HepG2 (cell line): ENCODE measurements at regions not wholly inside any gene's neighbourhood (a gene's known extent, or its start where the extent isn't known, plus 50 kb on each side); places are given as distances from the start of the nearest gene placed in this dataset.

Experiments used
- ATAC-seq: fragments of 200-7000 bp; cut with Tn5 transposase; 3 replicates; pipeline ENCODE4 v1.9.1; 2020; ENCODE audit warnings: mild to moderate bottlenecking, moderate library complexity
- BruUV-seq: library from RNA; stranded (reverse); fragments of 400-500 nt; replicated peaks from 2 replicates; lab custom pipeline; 2021; lab: Mats Ljungman, UMichigan
- CTCF ChIA-PET: fragments of 300-600 bp; formaldehyde crosslinking; extraction: SDS; loops from one replicate; lab custom pipeline; 2021; ENCODE audit warnings: low total read pairs, inconsistent platforms, low intra/inter-chr PET ratio; lab: Yijun Ruan, JAX
- POLR2A ChIA-PET: fragments of 350-600 bp; sonication (Branson Sonifier 250); formaldehyde crosslinking; loops from one replicate; lab custom pipeline; 2020; ENCODE audit warnings: antibody characterized with exemption, inconsistent platforms; lab: Yijun Ruan, JAX
- DNase-seq: peaks from one replicate; pipeline ENCODE4 v3.0.0-alpha.2; 2015; ENCODE audit warnings: low spot score
- FAIRE-seq: peaks from 3 replicates; lab custom pipeline; 2011; peaks lifted over from hg19 to GRCh38; lab: Jason Lieb, UNC
- H2AFZ ChIP-seq: one replicate; pipeline ENCODE4 v1.6.1; 2011; ENCODE audit warnings: low read length, inconsistent platforms
- H3K27ac ChIP-seq: fragments of 300-600 bp; 3 replicates; pipeline ENCODE4 v1.8.0; 2011; ENCODE audit warnings: mixed run types, mild to moderate bottlenecking, mixed read lengths, low read length, inconsistent platforms; ENCODE audit not compliant: insufficient read depth; ENCODE audit errors: extremely low read length
- H3K27me3 ChIP-seq, 2 experiments: fragments of 200-600 bp in 1 of 2; 2 replicates in 1 of 2; 3 replicates in 1 of 2; pipeline versions ENCODE4 v1.6.0 to v1.8.0; 2011; ENCODE audit warnings: low read length in 2 of 2, mild to moderate bottlenecking in 2 of 2, moderate library complexity in 2 of 2, inconsistent platforms in 1 of 2; ENCODE audit not compliant: insufficient read depth in 2 of 2, control insufficient read depth in 1 of 2
- H3K36me3 ChIP-seq, 2 experiments: fragments of 200-600 bp in 1 of 2; replicated peaks in 1 of 2; 2 replicates in 1 of 2; 3 replicates in 1 of 2; pipeline versions ENCODE4 v1.5.1 to v1.8.0; 2011; ENCODE audit warnings: low read length in 2 of 2, inconsistent platforms in 1 of 2; ENCODE audit not compliant: insufficient read depth in 2 of 2, control insufficient read depth in 1 of 2
- H3K4me1 ChIP-seq: 2 replicates; pipeline ENCODE4 v1.5.1; 2012; ENCODE audit warnings: low read length, inconsistent platforms; ENCODE audit not compliant: insufficient read depth
- H3K4me2 ChIP-seq: 2 replicates; pipeline ENCODE4 v1.6.0; 2011; ENCODE audit warnings: low read depth, low read length, inconsistent platforms
- H3K4me3 ChIP-seq, 3 experiments: fragments of 200-600 bp in 1 of 3; sonication (generic), shearing (Covaris generic) in 1 of 3; replicated peaks in 1 of 3; 2 replicates each; pipeline ENCODE4 v1.5.1; 2011 to 2016; ENCODE audit warnings: low read length in 3 of 3, inconsistent platforms in 2 of 3, low read depth in 2 of 3, mild to moderate bottlenecking in 2 of 3, control low read depth in 1 of 3, mixed read lengths in 1 of 3; ENCODE audit not compliant: insufficient read depth in 1 of 3
- H3K79me2 ChIP-seq: one replicate; pipeline ENCODE4 v1.6.1; 2011; ENCODE audit warnings: low read length, inconsistent platforms; ENCODE audit not compliant: insufficient read depth
- H3K9ac ChIP-seq: 2 replicates; pipeline ENCODE4 v1.6.0; 2011; ENCODE audit warnings: mild to moderate bottlenecking, low read depth, low read length, inconsistent platforms; ENCODE audit not compliant: insufficient read depth
- H3K9me3 ChIP-seq: 2 replicates; pipeline ENCODE4 v1.5.1; 2012; ENCODE audit warnings: mild to moderate bottlenecking, low read length
- H4K20me1 ChIP-seq: 2 replicates; pipeline ENCODE4 v1.6.0; 2011; ENCODE audit warnings: inconsistent platforms, mild to moderate bottlenecking, low read length, moderate library complexity; ENCODE audit not compliant: insufficient read depth
- CREB1 ChIP-seq, 2 experiments: fragments of 450-650 bp in 1 of 2; IDR thresholded peaks; 2 replicates each; pipeline ENCODE4 v1.6.1; 2016 to 2017; ENCODE audit warnings: control low read depth in 1 of 2, mild to moderate bottlenecking in 1 of 2, missing compliant biosample characterization in 1 of 2, missing genetic modification characterization in 1 of 2
- FOXP4 ChIP-seq: sonication (generic); formaldehyde crosslinking; IDR thresholded peaks from 2 replicates; pipeline ENCODE4 v1.4.0; 2020; ENCODE audit warnings: missing genetic modification reagents
- KDM5B ChIP-seq: sonication (generic); formaldehyde crosslinking; IDR thresholded peaks from 2 replicates; pipeline ENCODE4 v1.4.0; 2020; ENCODE audit warnings: missing genetic modification reagents, mild to moderate bottlenecking, borderline replicate concordance
- MAFF ChIP-seq: IDR thresholded peaks from 2 replicates; pipeline ENCODE4 v1.6.1; 2011; ENCODE audit warnings: low read depth, low read length, improper control_type of control experiment
- SAFB2 ChIP-seq: sonication (generic); formaldehyde crosslinking; IDR thresholded peaks from 2 replicates; pipeline ENCODE4 v1.5.1; 2020; ENCODE audit warnings: missing genetic modification reagents, low read depth, mild to moderate bottlenecking, borderline replicate concordance
- ZNF12 ChIP-seq: sonication (generic); formaldehyde crosslinking; IDR thresholded peaks from 2 replicates; pipeline ENCODE4 v1.5.0; 2020; ENCODE audit warnings: missing genetic modification reagents
- ZNF205 ChIP-seq: IDR thresholded peaks from 2 replicates; pipeline ENCODE4 v1.6.1; 2018; ENCODE audit warnings: missing biosample characterization, missing genetic modification reagents
- ZNF234 ChIP-seq: sonication (generic); formaldehyde crosslinking; conservative IDR thresholded peaks from 2 replicates; pipeline ENCODE4 v1.5.1; 2020; ENCODE audit warnings: mild to moderate bottlenecking, missing genetic modification reagents
- ZNF749 ChIP-seq: sonication (generic); formaldehyde crosslinking; IDR thresholded peaks from 2 replicates; pipeline ENCODE4 v1.8.0; 2022; ENCODE audit warnings: mild to moderate bottlenecking, missing genetic modification reagents, moderate library complexity, borderline replicate concordance
- ZNF878 ChIP-seq: sonication (generic); formaldehyde crosslinking; IDR thresholded peaks from 2 replicates; pipeline ENCODE4 v1.8.1; 2023; ENCODE audit warnings: mild to moderate bottlenecking, missing genetic modification reagents, moderate library complexity
- WGBS: methylation state at CpG from one replicate; pipeline ENCODE4 v1.1.6; 2017; ENCODE audit warnings: low lambda C conversion rate; 5-methylcytosine and 5-hydroxymethylcytosine counted together
- in situ Hi-C: cut with HindIII; loops from 2 replicates; pipeline ENCODE4 v1.10.0; 2017; ENCODE audit warnings: low pct_unique_long_range_greater_than_20kb; ENCODE audit not compliant: extremely low pct_ligation_motif_present
- intact Hi-C: fragments of 100-400 bp; cut with micrococcal nuclease; formaldehyde crosslinking; loops from one replicate; pipeline ENCODE4 v1.10.0; 2022; ENCODE audit not compliant: unreplicated experiment
- TF ChIP-seq, protein P1 (sequence below): sonication (generic); formaldehyde crosslinking; IDR thresholded peaks from 2 replicates; pipeline ENCODE4 v1.8.0; 2022; ENCODE audit warnings: mild to moderate bottlenecking, missing genetic modification reagents, moderate library complexity
- TF ChIP-seq, protein P2 (sequence below): IDR thresholded peaks from 2 replicates; pipeline ENCODE4 v1.4.0; 2020; ENCODE audit warnings: mild to moderate bottlenecking, missing genetic modification reagents

DNA sequence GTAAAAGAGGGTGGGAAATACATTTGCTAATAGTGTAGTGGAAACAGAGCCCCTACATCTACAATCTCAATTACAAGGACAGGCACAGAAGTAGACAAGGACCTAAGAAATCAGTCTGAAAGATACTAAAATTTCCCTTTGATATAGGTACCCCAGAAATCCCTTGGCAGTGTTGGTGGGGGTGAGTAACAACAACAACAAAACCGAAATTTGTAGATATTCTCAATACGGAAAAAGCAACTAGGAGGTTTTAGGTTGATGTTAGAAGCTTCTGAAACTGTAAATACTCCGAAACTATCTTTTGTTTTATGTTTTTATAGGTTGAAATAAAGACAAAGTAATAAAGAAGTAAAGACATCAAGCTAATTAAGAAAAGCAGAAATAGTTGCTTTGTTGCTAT is 323.1 kb upstream of the CBLB start:
- H3K36me3 ChIP-seq, result no peaks in the 10 kb centered on the region
- no peaks in the 10 kb centered on the region for H3K9me3 ChIP-seq
- WGBS, result 2% methylated on average over 3 of the region's 3 CpGs
- no TSS peak for BruUV-seq
- ChIA-PET CTCF (no interaction called here), POLR2A (no interaction called here)
- H4K20me1 ChIP-seq, result no peaks in the 10 kb centered on the region
- intact Hi-C loops (no loop called here), in situ Hi-C loops (no loop called here)
- H3K4me3 ChIP-seq, result no peak overlapping the region
- H3K27ac ChIP-seq, result no peak overlapping the region
- DNase-seq, result no peak
- H2AFZ ChIP-seq, result no peak overlapping the region
- no peaks in the 10 kb centered on the region for H3K4me1 ChIP-seq
- H3K79me2 ChIP-seq, result no peaks in the 10 kb centered on the region
- H3K27me3 ChIP-seq, result no peaks in the 10 kb centered on the region
- ATAC-seq, result no peak
- FAIRE-seq, result no peak
- H3K9ac ChIP-seq, result no peak overlapping the region
- no peak overlapping the region for H3K4me2 ChIP-seq
- TF ChIP-seq ZNF749, result no peak
- TF ChIP-seq, protein P1, sequence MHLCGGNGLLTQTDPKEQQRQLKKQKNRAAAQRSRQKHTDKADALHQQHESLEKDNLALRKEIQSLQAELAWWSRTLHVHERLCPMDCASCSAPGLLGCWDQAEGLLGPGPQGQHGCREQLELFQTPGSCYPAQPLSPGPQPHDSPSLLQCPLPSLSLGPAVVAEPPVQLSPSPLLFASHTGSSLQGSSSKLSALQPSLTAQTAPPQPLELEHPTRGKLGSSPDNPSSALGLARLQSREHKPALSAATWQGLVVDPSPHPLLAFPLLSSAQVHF, result no peak

- no peak overlapping the region for H3K4me2 ChIP-seq
- no peaks in the 10 kb centered on the region for H3K4me1 ChIP-seq
- no peak for DNase-seq
- CTCF ChIA-PET, result no interaction called here
- POLR2A ChIA-PET, result no interaction called here
- no peaks in the 10 kb centered on the region for H3K36me3 ChIP-seq
- FAIRE-seq, result no peak
- no peaks in the 10 kb centered on the region for H4K20me1 ChIP-seq
- ATAC-seq, result no peak
- H3K9ac ChIP-seq, result no peak overlapping the region
- no peaks in the 10 kb centered on the region for H3K79me2 ChIP-seq
- no peak overlapping the region for H2AFZ ChIP-seq
- H3K9me3 ChIP-seq, result no peaks in the 10 kb centered on the region
- H3K4me3 ChIP-seq, result no peak overlapping the region
- in situ Hi-C loops (no loop called here), intact Hi-C loops (no loop called here)
- no peaks in the 10 kb centered on the region for H3K27me3 ChIP-seq
- 0% methylated on average over 2 of the region's 2 CpGs for WGBS
- no TSS peak for BruUV-seq
- no peak overlapping the region for H3K27ac ChIP-seq
- TF ChIP-seq ZNF205 (CRISPR knock-in tag) (no peak), ZNF12 (no peak), KDM5B (CRISPR knock-in tag) (no peak), CREB1 (IDR thresholded peaks at IDR 0.05) (no peak), CREB1 (CRISPR knock-in tag; IDR thresholded peaks at IDR 0.05) (no peak), MAFF (no peak), ZNF234 (CRISPR knock-in tag) (no peak), SAFB2 (CRISPR knock-in tag) (no peak), FOXP4 (CRISPR knock-in tag) (no peak), ZNF878 (CRISPR knock-in tag) (no peak)
- TF ChIP-seq, protein P2, sequence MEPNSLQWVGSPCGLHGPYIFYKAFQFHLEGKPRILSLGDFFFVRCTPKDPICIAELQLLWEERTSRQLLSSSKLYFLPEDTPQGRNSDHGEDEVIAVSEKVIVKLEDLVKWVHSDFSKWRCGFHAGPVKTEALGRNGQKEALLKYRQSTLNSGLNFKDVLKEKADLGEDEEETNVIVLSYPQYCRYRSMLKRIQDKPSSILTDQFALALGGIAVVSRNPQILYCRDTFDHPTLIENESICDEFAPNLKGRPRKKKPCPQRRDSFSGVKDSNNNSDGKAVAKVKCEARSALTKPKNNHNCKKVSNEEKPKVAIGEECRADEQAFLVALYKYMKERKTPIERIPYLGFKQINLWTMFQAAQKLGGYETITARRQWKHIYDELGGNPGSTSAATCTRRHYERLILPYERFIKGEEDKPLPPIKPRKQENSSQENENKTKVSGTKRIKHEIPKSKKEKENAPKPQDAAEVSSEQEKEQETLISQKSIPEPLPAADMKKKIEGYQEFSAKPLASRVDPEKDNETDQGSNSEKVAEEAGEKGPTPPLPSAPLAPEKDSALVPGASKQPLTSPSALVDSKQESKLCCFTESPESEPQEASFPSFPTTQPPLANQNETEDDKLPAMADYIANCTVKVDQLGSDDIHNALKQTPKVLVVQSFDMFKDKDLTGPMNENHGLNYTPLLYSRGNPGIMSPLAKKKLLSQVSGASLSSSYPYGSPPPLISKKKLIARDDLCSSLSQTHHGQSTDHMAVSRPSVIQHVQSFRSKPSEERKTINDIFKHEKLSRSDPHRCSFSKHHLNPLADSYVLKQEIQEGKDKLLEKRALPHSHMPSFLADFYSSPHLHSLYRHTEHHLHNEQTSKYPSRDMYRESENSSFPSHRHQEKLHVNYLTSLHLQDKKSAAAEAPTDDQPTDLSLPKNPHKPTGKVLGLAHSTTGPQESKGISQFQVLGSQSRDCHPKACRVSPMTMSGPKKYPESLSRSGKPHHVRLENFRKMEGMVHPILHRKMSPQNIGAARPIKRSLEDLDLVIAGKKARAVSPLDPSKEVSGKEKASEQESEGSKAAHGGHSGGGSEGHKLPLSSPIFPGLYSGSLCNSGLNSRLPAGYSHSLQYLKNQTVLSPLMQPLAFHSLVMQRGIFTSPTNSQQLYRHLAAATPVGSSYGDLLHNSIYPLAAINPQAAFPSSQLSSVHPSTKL (CRISPR knock-in tag), result no peak
Measured at GRCh38 chr3:106193876-106194275, 325.1 kb upstream of the CBLB start.
